AG04450 (cell line): ENCODE measurements at regions not wholly inside any gene's neighbourhood (a gene's known extent, or its start where the extent isn't known, plus 50 kb on each side); places are given as distances from the start of the nearest gene placed in this dataset.

Experiments used
- CTCF ChIA-PET: fragments of 300-600, 350-600 bp; formaldehyde crosslinking; extraction: SDS; loops from one replicate; lab custom pipeline; 2022; ENCODE audit warnings: antibody characterized with exemption, inconsistent platforms; lab: Charles Lee
- POLR2A ChIA-PET: fragments of 350-600 bp; formaldehyde crosslinking; extraction: SDS; loops from one replicate; lab custom pipeline; 2021; ENCODE audit warnings: antibody characterized with exemption, inconsistent platforms; lab: Yijun Ruan, JAX
- DNase-seq: peaks from one replicate; pipeline ENCODE4 v3.0.0-alpha.2; 2011; ENCODE audit warnings: low read depth, low spot score
- H3K27ac ChIP-seq: one replicate; pipeline ENCODE4 v1.5.1; 2012; ENCODE audit warnings: low read depth, low read length, control low read depth
- H3K27me3 ChIP-seq: one replicate; pipeline ENCODE4 v1.6.0; 2012; ENCODE audit warnings: low read length; ENCODE audit not compliant: control insufficient read depth, insufficient read depth
- H3K4me3 ChIP-seq: 2 replicates; pipeline ENCODE4 v1.5.1; 2011; ENCODE audit warnings: mild to moderate bottlenecking, low read depth, low read length, control low read depth
- H3K9me3 ChIP-seq: 2 replicates; pipeline ENCODE4 v1.5.1; 2012; ENCODE audit warnings: low read length; ENCODE audit not compliant: control insufficient read depth, insufficient read depth
- CTCF ChIP-seq: IDR thresholded peaks from 2 replicates; pipeline ENCODE4 v1.5.1; 2011; ENCODE audit warnings: low read depth, low read length, control low read depth, inconsistent platforms

GRCh38 chr5:110049816-110050215 lies 360.1 kb downstream of the MAN2A1 start:
- Histone ChIP-seq H3K9me3 (no peaks in the 10 kb centered on the region), H3K27ac (no peak overlapping the region), H3K4me3 (no peak overlapping the region), H3K27me3 (no peaks in the 10 kb centered on the region)
- ChIA-PET CTCF (no interaction called here), POLR2A (no interaction called here)
- no peak for TF ChIP-seq CTCF
- no peak for DNase-seq

DNA sequence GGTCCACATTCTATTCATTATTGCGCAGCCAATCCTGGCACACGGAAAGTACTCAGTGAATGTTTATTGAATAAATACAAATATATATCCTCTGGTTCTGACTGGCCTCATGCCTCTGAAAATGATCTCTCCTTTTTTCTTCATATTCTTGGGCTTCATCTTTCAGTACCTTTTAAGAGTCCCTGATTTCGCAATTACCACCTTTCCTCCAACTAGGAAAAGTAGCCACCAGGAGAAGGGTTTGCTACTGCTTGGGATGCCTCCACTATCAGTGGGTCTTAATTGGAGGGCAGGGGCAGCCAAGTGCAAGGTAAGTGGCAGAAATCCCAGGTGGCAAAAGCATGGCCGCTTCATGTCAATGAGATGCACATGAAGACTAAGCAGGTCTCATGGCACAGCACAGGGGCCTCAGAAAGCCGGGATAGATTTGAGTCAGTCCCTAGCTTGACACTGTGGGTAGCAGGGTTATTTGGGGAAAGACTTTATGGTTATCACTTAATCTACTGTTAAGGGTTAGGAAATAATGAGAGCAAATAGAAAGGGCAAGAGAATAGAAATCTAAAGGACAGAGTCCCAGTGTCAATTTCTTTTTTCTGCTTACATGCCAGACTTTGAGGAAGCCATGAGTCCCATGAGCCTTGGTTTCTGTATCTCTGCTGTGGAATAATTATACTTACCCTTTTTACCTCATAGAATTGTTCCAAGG lies 361.1 kb downstream of the MAN2A1 start:
- no peaks in the 10 kb centered on the region for H3K9me3 ChIP-seq
- no peak overlapping the region for H3K4me3 ChIP-seq
- no peaks in the 10 kb centered on the region for H3K27me3 ChIP-seq
- H3K27ac ChIP-seq: no peak overlapping the region
- ChIA-PET POLR2A (no interaction called here), CTCF (no interaction called here)
- TF ChIP-seq CTCF: no peak
- DNase-seq: no peak

DNA sequence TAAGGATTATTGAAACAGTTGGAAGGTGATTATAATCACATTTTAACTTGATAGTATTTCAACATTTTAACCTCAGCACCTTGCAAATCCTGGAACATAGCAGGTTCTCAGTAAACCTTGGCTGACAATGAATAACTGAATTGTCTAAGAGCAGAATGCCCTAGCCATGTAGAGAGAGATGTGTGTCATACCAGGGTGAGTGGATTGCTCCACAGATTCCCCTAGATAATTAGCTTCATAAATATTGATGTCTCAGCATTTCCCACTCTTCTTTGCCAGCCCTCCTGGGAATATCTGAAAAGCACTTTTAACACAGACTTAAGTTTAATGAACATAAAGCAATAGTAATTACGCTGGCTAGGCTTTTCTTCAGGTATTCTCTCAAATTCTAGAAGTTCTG lies 363.5 kb downstream of the MAN2A1 start:
- Histone ChIP-seq H3K27me3 (no peaks in the 10 kb centered on the region), H3K27ac (no peak overlapping the region), H3K4me3 (no peak overlapping the region), H3K9me3 (no peaks in the 10 kb centered on the region)
- POLR2A ChIA-PET: no interaction called here
- DNase-seq: no peak
- CTCF ChIA-PET: no interaction called here
- TF ChIP-seq CTCF: no peak

GRCh38 chr5:110053824-110054223 lies 364.1 kb downstream of the MAN2A1 start:
- CTCF ChIA-PET: no interaction called here
- no peaks in the 10 kb centered on the region for H3K27me3 ChIP-seq
- no peak overlapping the region for H3K4me3 ChIP-seq
- DNase-seq: no peak
- no peaks in the 10 kb centered on the region for H3K9me3 ChIP-seq
- TF ChIP-seq CTCF: no peak
- POLR2A ChIA-PET: interaction anchor here (0.5 kb wide), 1 partner anchor 232 kb away, joined by 4 read pairs; no protein-coding TSS in a partner anchor
- no peak overlapping the region for H3K27ac ChIP-seq

- ChIA-PET CTCF (no interaction called here), POLR2A (interaction anchor here (0.5 kb wide), 1 partner anchor 232 kb away, joined by 4 read pairs; no protein-coding TSS in a partner anchor)
- Histone ChIP-seq H3K27me3 (no peaks in the 10 kb centered on the region), H3K4me3 (no peak overlapping the region), H3K27ac (no peak overlapping the region), H3K9me3 (no peaks in the 10 kb centered on the region)
- DNase-seq: no peak
- TF ChIP-seq CTCF: no peak
Measured at GRCh38 chr5:110054240-110054639, 364.5 kb downstream of the MAN2A1 start.
